ENCODE measurements at regions not wholly inside any gene's neighbourhood (a gene's known extent, or its start where the extent isn't known, plus 50 kb on each side); places are given as distances from the start of the nearest gene placed in this dataset.

GRCh38 chr2:220842901-220843665 is 729.0 kb downstream of the EPHA4 start:
- TF ChIP-seq POLR2AphosphoS5 (IDR thresholded peaks at IDR 0.05): no peak
- TF ChIP-seq EP300 (conservative IDR thresholded peaks at IDR 0.05; ENCODE audit: poor library complexity, severe bottlenecking): no peak
